A673 (cell line): ENCODE measurements at regions not wholly inside any gene's neighbourhood (a gene's known extent, or its start where the extent isn't known, plus 50 kb on each side); places are given as distances from the start of the nearest gene placed in this dataset.

Experiments used
- BruUV-seq: library from RNA; stranded (reverse); fragments of 400-500 nt; replicated peaks from 2 replicates; lab custom pipeline; 2021; lab: Mats Ljungman, UMichigan
- CTCF ChIA-PET: fragments of 300-600 bp; sonication (Branson Sonifier 250); formaldehyde crosslinking; loops from one replicate; lab custom pipeline; 2022; ENCODE audit warnings: antibody characterized with exemption; lab: Charles Lee
- POLR2A ChIA-PET: fragments of 300-600 bp; sonication (Branson Sonifier 250); formaldehyde crosslinking; loops from one replicate; lab custom pipeline; 2022; ENCODE audit warnings: antibody characterized with exemption; ENCODE audit not compliant: low non-redundant PET; lab: Charles Lee
- DNase-seq: peaks from one replicate; pipeline ENCODE4 v3.0.0-alpha.2; 2015; ENCODE audit warnings: low spot score
- H3K27ac ChIP-seq: fragments of 200-600 bp; sonication (generic); 2 replicates; pipeline ENCODE4 v1.5.1; 2016; ENCODE audit warnings: mixed run types, low read depth, mild to moderate bottlenecking, mixed read lengths, antibody characterized with exemption, low read length; ENCODE audit not compliant: poor library complexity, severe bottlenecking
- H3K27me3 ChIP-seq: fragments of 200-600 bp; sonication (generic); replicated peaks from 2 replicates; pipeline ENCODE4 v1.6.1; 2017; ENCODE audit warnings: mixed run types, low read depth, mild to moderate bottlenecking, mixed read lengths, antibody characterized with exemption, low read length; ENCODE audit not compliant: insufficient read depth, poor library complexity
- H3K36me3 ChIP-seq: fragments of 200-600 bp; sonication (generic); 2 replicates; pipeline ENCODE4 v1.6.1; 2016; ENCODE audit warnings: mixed run types, mild to moderate bottlenecking, mixed read lengths, antibody characterized with exemption, low read length; ENCODE audit not compliant: insufficient read depth, poor library complexity, severe bottlenecking
- H3K4me1 ChIP-seq: fragments of 200-600 bp; sonication (generic); 2 replicates; pipeline ENCODE4 v1.6.1; 2017; ENCODE audit warnings: mixed run types, mild to moderate bottlenecking, mixed read lengths, antibody characterized with exemption, low read length; ENCODE audit not compliant: insufficient read depth, poor library complexity, severe bottlenecking
- H3K4me3 ChIP-seq: fragments of 200-600 bp; sonication (generic); 2 replicates; pipeline ENCODE4 v1.5.1; 2016; ENCODE audit warnings: low read depth, mixed run types, mild to moderate bottlenecking, mixed read lengths, low read length; ENCODE audit not compliant: poor library complexity, severe bottlenecking
- H3K9me3 ChIP-seq: fragments of 200-600 bp; sonication (generic); 2 replicates; pipeline ENCODE4 v1.6.1; 2016; ENCODE audit warnings: mixed run types, low read depth, mild to moderate bottlenecking, mixed read lengths, antibody characterized with exemption, low read length; ENCODE audit not compliant: poor library complexity, severe bottlenecking
- EZH2 ChIP-seq: fragments of 200-600 bp; sonication (generic); IDR thresholded peaks from 2 replicates; pipeline ENCODE4 v1.6.1; 2017; ENCODE audit warnings: borderline replicate concordance, low read depth, mild to moderate bottlenecking, mixed read lengths, antibody characterized with exemption, low read length; ENCODE audit not compliant: poor library complexity, severe bottlenecking
- intact Hi-C: fragments of 100-400 bp; cut with micrococcal nuclease; formaldehyde crosslinking; loops from one replicate; pipeline ENCODE4 v1.10.0; 2022; ENCODE audit not compliant: unreplicated experiment
- TF ChIP-seq, protein P1 (sequence below): fragments of 300-800, 200-600 bp; sonication (generic); conservative IDR thresholded peaks from 2 replicates; pipeline ENCODE4 v1.5.1; 2017; ENCODE audit warnings: low read depth, mild to moderate bottlenecking, antibody characterized with exemption, low read length, moderate library complexity, mixed read lengths

DNA sequence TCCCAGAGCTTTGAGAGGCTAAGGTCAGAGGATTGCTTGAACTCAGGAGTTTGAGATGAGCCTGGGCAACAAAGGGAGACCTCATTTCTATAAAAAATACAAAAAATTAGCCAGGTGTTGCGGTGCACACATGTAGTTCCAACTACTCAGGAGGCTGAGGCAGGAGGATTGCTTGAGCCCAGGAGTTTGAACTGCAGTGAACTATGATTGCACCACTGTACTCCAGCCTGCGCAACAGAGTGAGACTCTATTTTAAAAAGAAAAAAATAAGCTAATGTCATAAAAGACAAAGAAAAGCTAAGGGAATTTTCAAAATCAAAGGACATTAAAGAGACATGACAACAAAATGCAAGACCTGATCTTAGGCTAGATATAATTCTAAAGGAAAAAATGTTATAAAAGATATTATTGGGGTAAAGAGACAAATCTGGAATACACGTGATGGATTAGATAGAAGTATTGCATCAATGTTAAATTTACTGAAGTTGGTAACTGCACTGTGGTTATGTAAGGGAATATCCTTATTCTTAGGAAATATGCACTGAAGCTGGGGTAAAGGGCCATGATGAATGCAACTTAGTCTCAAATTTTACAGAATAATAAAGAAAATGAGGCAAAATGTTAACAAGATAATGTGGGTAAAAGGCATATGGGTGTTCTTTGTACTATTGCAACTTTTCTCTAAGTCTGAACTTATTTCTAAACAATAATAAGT is 75.2 kb downstream of the SPRY1 start:
- Histone ChIP-seq H3K9me3 (no peaks in the 10 kb centered on the region), H3K27ac (no peak overlapping the region), H3K4me1 (no peaks in the 10 kb centered on the region), H3K4me3 (no peak overlapping the region), H3K36me3 (no peaks in the 10 kb centered on the region), H3K27me3 (no peaks in the 10 kb centered on the region)
- intact Hi-C loops, result no loop called here
- TF ChIP-seq EZH2, result no peak
- TF ChIP-seq, protein P1, sequence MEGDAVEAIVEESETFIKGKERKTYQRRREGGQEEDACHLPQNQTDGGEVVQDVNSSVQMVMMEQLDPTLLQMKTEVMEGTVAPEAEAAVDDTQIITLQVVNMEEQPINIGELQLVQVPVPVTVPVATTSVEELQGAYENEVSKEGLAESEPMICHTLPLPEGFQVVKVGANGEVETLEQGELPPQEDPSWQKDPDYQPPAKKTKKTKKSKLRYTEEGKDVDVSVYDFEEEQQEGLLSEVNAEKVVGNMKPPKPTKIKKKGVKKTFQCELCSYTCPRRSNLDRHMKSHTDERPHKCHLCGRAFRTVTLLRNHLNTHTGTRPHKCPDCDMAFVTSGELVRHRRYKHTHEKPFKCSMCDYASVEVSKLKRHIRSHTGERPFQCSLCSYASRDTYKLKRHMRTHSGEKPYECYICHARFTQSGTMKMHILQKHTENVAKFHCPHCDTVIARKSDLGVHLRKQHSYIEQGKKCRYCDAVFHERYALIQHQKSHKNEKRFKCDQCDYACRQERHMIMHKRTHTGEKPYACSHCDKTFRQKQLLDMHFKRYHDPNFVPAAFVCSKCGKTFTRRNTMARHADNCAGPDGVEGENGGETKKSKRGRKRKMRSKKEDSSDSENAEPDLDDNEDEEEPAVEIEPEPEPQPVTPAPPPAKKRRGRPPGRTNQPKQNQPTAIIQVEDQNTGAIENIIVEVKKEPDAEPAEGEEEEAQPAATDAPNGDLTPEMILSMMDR, result no peak
- no peak for DNase-seq
- ChIA-PET POLR2A (no interaction called here), CTCF (no interaction called here)
- BruUV-seq, result no TSS peak

GRCh38 chr4:123474817-123475216 is 78.2 kb downstream of the SPRY1 start:
- BruUV-seq, result no TSS peak
- intact Hi-C loops, result no loop called here
- ChIA-PET POLR2A (no interaction called here), CTCF (no interaction called here)
- Histone ChIP-seq H3K27me3 (no peaks in the 10 kb centered on the region), H3K9me3 (no peaks in the 10 kb centered on the region), H3K27ac (no peak overlapping the region), H3K36me3 (no peaks in the 10 kb centered on the region), H3K4me1 (peaks cover 6% of the 10 kb centered on the region), H3K4me3 (no peak overlapping the region)
- TF ChIP-seq, protein P1, result no peak
- TF ChIP-seq EZH2, result no peak
- DNase-seq, result no peak

DNA sequence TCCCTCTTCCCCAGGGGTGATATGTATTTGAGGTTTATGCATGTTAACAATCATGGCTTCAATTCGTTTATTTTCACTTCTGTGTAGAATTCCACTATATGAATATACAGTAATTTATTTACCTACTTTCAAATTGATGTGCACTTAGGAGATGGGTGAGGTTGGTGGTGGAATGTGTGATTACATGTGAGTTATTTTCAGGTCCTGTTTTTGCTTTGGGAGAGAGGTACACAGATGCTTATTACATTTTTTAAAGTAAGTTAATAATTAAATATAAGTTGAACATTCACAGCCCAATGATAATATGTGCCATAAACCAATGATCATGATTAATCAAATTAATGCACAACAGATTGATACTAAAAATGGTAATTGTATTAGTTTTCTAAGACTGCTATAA is 79.5 kb downstream of the SPRY1 start:
- intact Hi-C loops, result no loop called here
- ChIA-PET POLR2A (no interaction called here), CTCF (no interaction called here)
- H3K9me3 ChIP-seq, result no peaks in the 10 kb centered on the region
- H3K27ac ChIP-seq, result no peak overlapping the region
- DNase-seq, result no peak
- TF ChIP-seq EZH2, result no peak
- TF ChIP-seq, protein P1, result no peak
- peaks cover 6% of the 10 kb centered on the region for H3K4me1 ChIP-seq
- H3K4me3 ChIP-seq, result no peak overlapping the region
- no peaks in the 10 kb centered on the region for H3K27me3 ChIP-seq
- no TSS peak for BruUV-seq
- no peaks in the 10 kb centered on the region for H3K36me3 ChIP-seq
